H1 (cell line): ENCODE measurements at regions not wholly inside any gene's neighbourhood (a gene's known extent, or its start where the extent isn't known, plus 50 kb on each side); places are given as distances from the start of the nearest gene placed in this dataset.

ENCODE experiments used
- CTCF ChIA-PET: fragments of 300-600 bp; sonication (Branson Sonifier 250); formaldehyde crosslinking; loops from one replicate; lab custom pipeline; 2021; ENCODE audit not compliant: partially characterized antibody; lab: Charles Lee
- POLR2A ChIA-PET: fragments of 300-600 bp; sonication (Branson Sonifier 250); formaldehyde crosslinking; loops from one replicate; lab custom pipeline; 2021; ENCODE audit warnings: inconsistent platforms; ENCODE audit not compliant: partially characterized antibody; lab: Charles Lee
- DNase-seq, 2 experiments: peaks; one replicate each; pipeline versions ENCODE4 v3.0.0 to v3.0.0-alpha.2; 2010 to 2022; ENCODE audit warnings: low spot score in 2 of 2, low read depth in 1 of 2, mixed read lengths in 1 of 2
- FAIRE-seq: peaks from 2 replicates; lab custom pipeline; 2011; peaks lifted over from hg19 to GRCh38; lab: Jason Lieb, UNC
- H2AFZ ChIP-seq: 2 replicates; pipeline ENCODE4 v1.8.1; 2012; ENCODE audit warnings: low read length, inconsistent platforms
- H2AK5ac ChIP-seq: 2 replicates; pipeline ENCODE4 v1.6.1; 2013; ENCODE audit warnings: low read depth, low read length
- H2BK120ac ChIP-seq: replicated peaks from 2 replicates; pipeline ENCODE3; 2013; ENCODE audit warnings: low read depth, low read length, inconsistent platforms
- H2BK12ac ChIP-seq: 2 replicates; pipeline ENCODE4 v1.6.1; 2013; ENCODE audit warnings: low read depth, low read length
- H2BK15ac ChIP-seq: 2 replicates; pipeline ENCODE4 v1.6.1; 2013; ENCODE audit warnings: low read length
- H2BK20ac ChIP-seq: 2 replicates; pipeline ENCODE4 v1.6.1; 2013; ENCODE audit warnings: low read length
- H2BK5ac ChIP-seq: 2 replicates; pipeline ENCODE4 v1.6.1; 2013; ENCODE audit warnings: low read depth, low read length
- H3K14ac ChIP-seq: 2 replicates; pipeline ENCODE4 v1.6.1; 2013; ENCODE audit warnings: inconsistent platforms; ENCODE audit not compliant: insufficient read length
- H3K18ac ChIP-seq: 2 replicates; pipeline ENCODE4 v1.6.1; 2013; ENCODE audit warnings: low read length; ENCODE audit errors: extremely low read depth
- H3K23ac ChIP-seq: 2 replicates; pipeline ENCODE4 v1.6.1; 2013; ENCODE audit warnings: inconsistent platforms; ENCODE audit not compliant: insufficient read length
- H3K23me2 ChIP-seq: 2 replicates; pipeline ENCODE4 v1.6.1; 2013; ENCODE audit warnings: low read depth, low read length
- H3K27ac ChIP-seq: 2 replicates; pipeline ENCODE4 v1.6.1; 2011; ENCODE audit warnings: low read depth, low read length, inconsistent platforms
- H3K27me3 ChIP-seq, 4 experiments: replicated peaks in 1 of 4; 1 replicate in 1 of 4; 2 replicates in 3 of 4; pipeline versions ENCODE4 v1.6.1 to v1.8.1; 2011 to 2013; ENCODE audit warnings: low read length in 3 of 4, mild to moderate bottlenecking in 3 of 4, inconsistent platforms in 2 of 4, mixed read lengths in 2 of 4, moderate library complexity in 1 of 4; ENCODE audit not compliant: control insufficient read depth in 3 of 4, insufficient read depth in 3 of 4; ENCODE audit errors: extremely low read depth in 1 of 4
- H3K36me3 ChIP-seq, 4 experiments: 2 replicates each; pipeline versions ENCODE4 v1.6.1 to v1.8.1; 2011 to 2013; ENCODE audit warnings: mild to moderate bottlenecking in 4 of 4, low read length in 3 of 4, moderate library complexity in 2 of 4, control low read depth in 1 of 4, inconsistent platforms in 1 of 4; ENCODE audit not compliant: insufficient read depth in 4 of 4, control insufficient read depth in 2 of 4
- H3K4ac ChIP-seq: replicated peaks from 2 replicates; pipeline ENCODE3; 2013; ENCODE audit warnings: low read length, low read depth, mixed read lengths, inconsistent platforms; ENCODE audit not compliant: insufficient read length
- H3K4me1 ChIP-seq, 4 experiments: replicated peaks in 1 of 4; 1 replicate in 1 of 4; 2 replicates in 3 of 4; pipeline versions ENCODE4 v1.6.1 to v1.8.1; 2011 to 2013; ENCODE audit warnings: low read length in 3 of 4, inconsistent platforms in 2 of 4, mixed read lengths in 1 of 4; ENCODE audit not compliant: insufficient read depth in 4 of 4, control insufficient read depth in 3 of 4
- H3K4me2 ChIP-seq, 2 experiments: 2 replicates each; pipeline versions ENCODE4 v1.6.1 to v1.8.1; 2011 to 2013; ENCODE audit warnings: low read depth in 2 of 2, low read length in 2 of 2, control low read depth in 1 of 2, inconsistent platforms in 1 of 2, mild to moderate bottlenecking in 1 of 2; ENCODE audit not compliant: insufficient read depth in 1 of 2
- H3K4me3 ChIP-seq, 4 experiments: fragments of 200-600, 300-600 bp in 1 of 4; sonication (generic), shearing (Covaris generic), sonication (Bioruptor Twin) in 1 of 4; 2 replicates each; pipeline versions ENCODE4 v1.5.1 to v1.8.1; 2011 to 2016; ENCODE audit warnings: low read length in 4 of 4, low read depth in 3 of 4, control low read depth in 2 of 4, inconsistent platforms in 2 of 4, mild to moderate bottlenecking in 2 of 4, mixed read lengths in 1 of 4, moderate library complexity in 1 of 4; ENCODE audit not compliant: insufficient read depth in 2 of 4; ENCODE audit errors: extremely low read depth in 1 of 4
- H3K56ac ChIP-seq: replicated peaks from 2 replicates; pipeline ENCODE3; 2013; ENCODE audit warnings: low read depth, mild to moderate bottlenecking, mixed read lengths, low read length, inconsistent platforms; ENCODE audit not compliant: insufficient read length
- H3K79me1 ChIP-seq: 2 replicates; pipeline ENCODE4 v1.6.1; 2013; ENCODE audit warnings: low read depth, low read length, control low read depth
- H3K79me2 ChIP-seq, 2 experiments: 2 replicates each; pipeline versions ENCODE4 v1.6.1 to v1.8.1; 2012 to 2013; ENCODE audit warnings: low read length in 2 of 2, mild to moderate bottlenecking in 2 of 2, inconsistent platforms in 1 of 2; ENCODE audit not compliant: insufficient read depth in 2 of 2, control insufficient read depth in 1 of 2
- H3K9ac ChIP-seq, 4 experiments: replicated peaks in 1 of 4; 1 replicate in 1 of 4; 2 replicates in 3 of 4; pipeline versions ENCODE4 v1.6.1 to v1.8.1; 2011 to 2013; ENCODE audit warnings: low read depth in 3 of 4, low read length in 3 of 4, control low read depth in 2 of 4, mild to moderate bottlenecking in 2 of 4, moderate library complexity in 2 of 4, inconsistent platforms in 1 of 4; ENCODE audit errors: extremely low read depth in 1 of 4
- H3K9me3 ChIP-seq, 2 experiments: 2 replicates each; pipeline versions ENCODE4 v1.6.1 to v1.8.1; 2012 to 2013; ENCODE audit warnings: mild to moderate bottlenecking in 2 of 2, moderate library complexity in 2 of 2, control low read depth in 1 of 2, inconsistent platforms in 1 of 2, low read depth in 1 of 2, low read length in 1 of 2, mixed read lengths in 1 of 2; ENCODE audit not compliant: insufficient read depth in 2 of 2
- H4K20me1 ChIP-seq, 2 experiments: replicated peaks in 1 of 2; 2 replicates each; pipeline versions ENCODE3 to v1.8.1; 2011 to 2013; ENCODE audit warnings: inconsistent platforms in 2 of 2, low read length in 2 of 2, mild to moderate bottlenecking in 1 of 2; ENCODE audit not compliant: insufficient read depth in 2 of 2, control insufficient read depth in 1 of 2
- H4K5ac ChIP-seq: 2 replicates; pipeline ENCODE4 v1.6.1; 2013; ENCODE audit warnings: low read length, low read depth, mixed read lengths, inconsistent platforms; ENCODE audit not compliant: insufficient read length
- H4K8ac ChIP-seq: 2 replicates; pipeline ENCODE4 v1.8.0; 2013; ENCODE audit warnings: mild to moderate bottlenecking, moderate library complexity, low read length, inconsistent platforms; ENCODE audit not compliant: insufficient read depth; ENCODE audit errors: extremely low read depth
- H4K91ac ChIP-seq: replicated peaks from 2 replicates; pipeline ENCODE3; 2013; ENCODE audit warnings: low read length, mixed read lengths, inconsistent platforms; ENCODE audit not compliant: insufficient read length
- ASH2L ChIP-seq: fragments of 200-600, 300-600 bp; sonication (generic); IDR thresholded peaks from one replicate; pipeline ENCODE4 v1.7.1; 2017; ENCODE audit warnings: low read length
- CBX8 ChIP-seq: fragments of 300-800, 300-1000 bp; sonication (generic); IDR thresholded peaks from 2 replicates; pipeline ENCODE4 v1.7.1; 2016; ENCODE audit warnings: low read depth, low read length, borderline replicate concordance
- CHD2 ChIP-seq: IDR thresholded peaks from 2 replicates; pipeline ENCODE4 v1.6.1; 2012; ENCODE audit warnings: low read length, improper control_type of control experiment
- CREB1 ChIP-seq: IDR thresholded peaks from 2 replicates; pipeline ENCODE4 v1.6.1; 2012; ENCODE audit warnings: inconsistent platforms
- GTF2F1 ChIP-seq: IDR thresholded peaks from 2 replicates; pipeline ENCODE4 v1.6.1; 2012; ENCODE audit warnings: low read depth, low read length, improper control_type of control experiment, borderline replicate concordance
- NANOG ChIP-seq: IDR thresholded peaks from 2 replicates; pipeline ENCODE4 v1.6.1; 2011; ENCODE audit warnings: low read length, low read depth, mild to moderate bottlenecking, inconsistent platforms; ENCODE audit not compliant: insufficient read depth, poor library complexity, severe bottlenecking
- POU5F1 ChIP-seq: IDR thresholded peaks from 2 replicates; pipeline ENCODE4 v1.6.1; 2011; ENCODE audit warnings: low read depth, mild to moderate bottlenecking, low read length, moderate library complexity
- RAD21 ChIP-seq, 2 experiments: IDR thresholded peaks in 1 of 2; conservative IDR thresholded peaks in 1 of 2; 2 replicates each; pipeline ENCODE4 v1.6.1; 2011; ENCODE audit warnings: low read depth in 2 of 2, low read length in 2 of 2, improper control_type of control experiment in 1 of 2, inconsistent platforms in 1 of 2, mild to moderate bottlenecking in 1 of 2, moderate library complexity in 1 of 2
- RXRA ChIP-seq: IDR thresholded peaks from 2 replicates; pipeline ENCODE4 v1.6.1; 2011; ENCODE audit warnings: low read depth, mild to moderate bottlenecking, low read length, moderate library complexity; ENCODE audit not compliant: insufficient read depth
- SP2 ChIP-seq: IDR thresholded peaks from 2 replicates; pipeline ENCODE4 v1.6.1; 2012; ENCODE audit warnings: mild to moderate bottlenecking, low read length, inconsistent platforms
- SP4 ChIP-seq: IDR thresholded peaks from 2 replicates; pipeline ENCODE4 v1.6.1; 2012; ENCODE audit warnings: low read length, inconsistent platforms
- TCF12 ChIP-seq: IDR thresholded peaks from 2 replicates; pipeline ENCODE4 v1.6.1; 2011; ENCODE audit warnings: low read depth, mild to moderate bottlenecking, low read length
- YY1 ChIP-seq: IDR thresholded peaks from 2 replicates; pipeline ENCODE4 v1.6.1; 2011; ENCODE audit warnings: low read depth, mild to moderate bottlenecking, low read length
- WGBS, 2 experiments: shearing (Covaris generic) in 1 of 2; methylation state at CpG; one replicate each; pipeline versions ENCODE4 v1.1.6 to v1.1.7; 2013 to 2015; ENCODE audit warnings: low lambda C conversion rate in 2 of 2, mixed read lengths in 2 of 2, inconsistent platforms in 1 of 2, low coverage in 1 of 2, missing lambda C conversion rate in 1 of 2; ENCODE audit not compliant: insufficient replicate concordance in 2 of 2, insufficient coverage in 1 of 2, insufficient read length in 1 of 2; ENCODE audit errors: extremely low coverage in 1 of 2, missing lambda C conversion rate in 1 of 2; 5-methylcytosine and 5-hydroxymethylcytosine counted together

DNA sequence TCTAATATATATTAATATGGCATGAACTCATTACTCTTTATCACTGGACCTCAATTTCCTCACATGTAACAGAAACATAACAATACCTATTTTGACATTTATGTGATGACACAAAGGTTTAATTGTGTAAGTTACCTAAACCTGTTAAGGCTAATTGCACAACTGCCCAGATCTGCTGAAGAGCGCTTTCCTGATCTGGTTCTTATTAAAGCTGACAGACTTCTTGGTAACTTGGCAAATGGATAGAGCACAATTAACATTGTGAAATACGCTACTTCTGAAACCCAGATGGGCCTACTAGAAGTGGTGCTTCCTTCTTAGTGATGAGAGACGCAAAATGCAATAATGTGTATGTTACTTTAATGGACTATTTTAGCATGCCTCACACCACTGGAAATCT is 1767.2 kb upstream of the RAG2 start:
- DNase-seq (no peak), FAIRE-seq (no peak)
- CTCF ChIA-PET: interaction anchor here (0.7 kb wide), 1 partner anchor 459 kb away, joined by 3 read pairs; no protein-coding TSS in a partner anchor
- H2BK15ac ChIP-seq: no peak overlapping the region
- no peaks in the 10 kb centered on the region for H3K4me1 ChIP-seq
- H2BK12ac ChIP-seq: no peak overlapping the region
- H3K9me3 ChIP-seq: no peaks in the 10 kb centered on the region
- H3K23me2 ChIP-seq: no peaks in the 10 kb centered on the region; the same call in 1 of the 2 replicates
- H4K20me1 ChIP-seq: peaks cover 0 to 2% of the 10 kb centered on the region in 2 experiments
- no peak overlapping the region for H3K4me2 ChIP-seq
- H3K18ac ChIP-seq: no peak overlapping the region
- no peaks in the 10 kb centered on the region for H3K27me3 ChIP-seq
- H3K56ac ChIP-seq: no peak overlapping the region
- no peaks in the 10 kb centered on the region for H3K79me2 ChIP-seq
- H3K4me3 ChIP-seq: no peak overlapping the region
- 96% methylated on average over 3 of the region's 3 CpGs; no CpG with 5 or more reads in 1 of the 2 experiments for WGBS, 2 experiments
- no peak overlapping the region for H3K27ac ChIP-seq
- no peak overlapping the region for H2BK120ac ChIP-seq
- H3K4ac ChIP-seq: no peak overlapping the region
- H3K79me1 ChIP-seq: no peaks in the 10 kb centered on the region
- no peaks in the 10 kb centered on the region for H3K36me3 ChIP-seq
- no peak overlapping the region for H3K14ac ChIP-seq
- no peak overlapping the region for H4K91ac ChIP-seq
- H4K5ac ChIP-seq: no peak overlapping the region
- H2AK5ac ChIP-seq: no peak overlapping the region
- no peak overlapping the region for H2BK20ac ChIP-seq
- no peak overlapping the region for H3K23ac ChIP-seq
- TF ChIP-seq ASH2L (no peak), SP4 (no peak), SP2 (no peak), YY1 (no peak), TCF12 (no peak), POU5F1 (no peak), NANOG (no peak), GTF2F1 (no peak), CBX8 (no peak), CHD2 (no peak), RAD21 (IDR thresholded peaks at IDR 0.05 in 1 of 2, conservative IDR thresholded peaks at IDR 0.05 in 1 of 2; ENCODE audit: low read depth in 2 of 2, low read length in 2 of 2) (no peak), RXRA (no peak), CREB1 (no peak)
- H2AFZ ChIP-seq: no peak overlapping the region
- no peak overlapping the region for H2BK5ac ChIP-seq
- POLR2A ChIA-PET: no interaction called here
- H4K8ac ChIP-seq: no peak overlapping the region
- no peak overlapping the region for H3K9ac ChIP-seq
